HG03095 (cell line): ENCODE measurements at regions not wholly inside any gene's neighbourhood (a gene's known extent, or its start where the extent isn't known, plus 50 kb on each side); places are given as distances from the start of the nearest gene placed in this dataset.

Experiments
- ATAC-seq: cut with Tn5 transposase; IDR thresholded peaks from one replicate; pipeline ENCODE4 v1.9.1; 2021; ENCODE audit warnings: moderate library complexity; ENCODE audit not compliant: unreplicated experiment

GRCh38 chr14:58808828-58809227, 171.1 kb downstream of the DACT1 start:
- no peak for ATAC-seq

- ATAC-seq: no peak
Observed at GRCh38 chr14:58809520-58809919, 171.8 kb downstream of the DACT1 start.

- no peak for ATAC-seq
Observed at GRCh38 chr14:58812050-58812910, 174.5 kb downstream of the DACT1 start.

GRCh38 chr14:58813745-58814144, 176.0 kb downstream of the DACT1 start:
- no peak for ATAC-seq

GRCh38 chr14:58814466-58814865, 176.7 kb downstream of the DACT1 start:
- no peak for ATAC-seq

- no peak for ATAC-seq
Observed at GRCh38 chr14:58815161-58815701, 177.5 kb downstream of the DACT1 start.

DNA sequence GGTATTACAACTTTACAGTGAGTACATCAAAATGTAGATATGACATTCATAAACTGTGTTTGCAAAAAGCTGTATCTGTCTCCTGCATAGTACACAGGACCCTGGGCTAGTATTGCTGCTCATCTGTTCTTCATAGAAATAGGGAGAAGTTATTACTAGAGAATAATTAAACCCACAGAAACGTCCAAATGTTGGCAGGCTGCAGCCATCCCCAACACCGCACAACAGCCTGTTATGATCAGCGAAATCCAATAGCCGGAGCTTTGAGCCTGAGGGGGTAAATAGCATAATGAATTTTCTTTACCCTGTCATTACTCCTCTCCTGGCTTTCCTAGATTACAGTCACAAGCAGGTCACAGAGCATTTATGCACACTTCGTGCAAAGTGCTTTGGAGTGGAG, 178.0 kb downstream of the DACT1 start:
- no peak for ATAC-seq

- ATAC-seq: no peak
Observed at GRCh38 chr14:58816416-58817115, 178.8 kb downstream of the DACT1 start.

DNA sequence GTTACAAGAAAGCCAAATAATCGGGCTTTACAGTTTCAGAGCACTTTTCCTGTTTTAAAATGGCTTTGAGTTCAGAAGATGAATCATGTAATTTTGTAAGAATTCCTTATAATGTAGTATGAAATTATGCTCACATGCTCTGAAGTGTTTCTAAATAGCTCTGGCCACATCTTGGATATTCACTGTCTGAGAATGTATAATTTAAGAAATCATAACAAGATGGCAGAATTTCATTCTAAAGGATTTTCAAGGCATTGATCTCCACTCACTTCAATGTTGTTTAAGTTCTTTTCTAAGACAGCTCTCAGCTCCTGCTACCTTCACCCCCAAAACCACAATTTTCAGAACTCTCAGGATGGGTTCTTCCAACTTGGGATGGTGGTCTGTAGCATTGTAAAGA, 180.1 kb downstream of the DACT1 start:
- ATAC-seq: no peak

GRCh38 chr14:58820032-58820431, 182.3 kb downstream of the DACT1 start:
- no peak for ATAC-seq

GRCh38 chr14:58821421-58821820, 183.7 kb downstream of the DACT1 start:
- ATAC-seq: no peak

DNA sequence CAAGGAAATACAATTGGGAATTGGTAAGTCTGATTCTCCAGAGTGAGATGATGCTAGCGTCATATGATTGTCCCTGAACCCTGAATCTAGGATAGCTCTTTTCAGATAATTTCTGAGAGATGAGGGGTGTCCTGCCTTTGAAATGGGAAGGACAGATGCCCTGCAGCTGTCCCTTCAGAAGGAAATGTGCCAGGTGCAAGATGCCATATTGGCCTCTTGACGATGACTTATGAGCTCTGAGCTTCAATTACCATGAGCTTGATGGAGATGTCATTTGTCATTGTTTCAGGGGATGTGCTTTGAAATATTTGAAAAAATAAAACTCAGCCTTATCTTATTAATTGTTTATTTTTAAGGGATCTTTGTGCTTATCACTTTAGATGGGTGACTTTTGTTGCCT, 185.1 kb downstream of the DACT1 start:
- ATAC-seq: no peak

DNA sequence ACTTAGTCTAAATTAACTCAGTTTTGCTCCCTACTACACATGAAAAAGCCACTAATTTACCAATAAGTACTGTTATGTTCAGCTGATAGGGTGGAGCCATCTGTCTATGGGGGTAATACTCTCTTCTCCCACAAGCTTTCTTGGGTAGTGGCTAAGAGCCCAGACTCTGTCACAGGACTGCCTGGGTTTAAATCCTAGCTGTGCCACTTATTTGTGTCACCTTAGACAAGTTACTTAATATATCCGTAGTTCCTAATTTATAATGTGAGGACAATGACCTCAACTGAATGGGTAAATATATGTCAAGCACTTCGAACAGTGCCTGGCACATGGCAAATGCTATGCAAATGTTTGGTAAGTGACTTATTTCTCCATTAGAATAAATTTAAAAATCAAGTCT, 185.6 kb downstream of the DACT1 start:
- no peak for ATAC-seq

- no peak for ATAC-seq
Observed at GRCh38 chr14:58824106-58824505, 186.3 kb downstream of the DACT1 start.

GRCh38 chr14:58824796-58825195, 187.0 kb downstream of the DACT1 start:
- no peak for ATAC-seq

DNA sequence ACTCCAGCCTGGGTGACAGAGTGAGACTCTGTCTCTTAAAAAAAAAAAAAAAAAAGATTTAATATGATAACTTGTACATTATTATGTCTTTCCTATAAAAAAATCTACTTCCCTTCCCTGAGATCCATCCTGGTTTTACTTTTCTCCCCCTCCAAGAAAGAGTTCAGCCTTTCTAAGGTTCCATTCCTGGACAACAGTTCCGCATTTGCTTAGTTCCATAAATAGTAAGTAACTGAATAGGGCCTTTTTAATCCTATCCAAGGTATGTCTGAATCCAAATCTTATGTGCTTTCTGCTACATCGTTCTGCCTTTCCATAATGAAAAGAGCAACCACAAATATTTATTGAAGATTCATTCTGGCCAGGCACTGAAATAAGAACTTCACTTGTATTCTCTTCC, 187.8 kb downstream of the DACT1 start:
- ATAC-seq: no peak

DNA sequence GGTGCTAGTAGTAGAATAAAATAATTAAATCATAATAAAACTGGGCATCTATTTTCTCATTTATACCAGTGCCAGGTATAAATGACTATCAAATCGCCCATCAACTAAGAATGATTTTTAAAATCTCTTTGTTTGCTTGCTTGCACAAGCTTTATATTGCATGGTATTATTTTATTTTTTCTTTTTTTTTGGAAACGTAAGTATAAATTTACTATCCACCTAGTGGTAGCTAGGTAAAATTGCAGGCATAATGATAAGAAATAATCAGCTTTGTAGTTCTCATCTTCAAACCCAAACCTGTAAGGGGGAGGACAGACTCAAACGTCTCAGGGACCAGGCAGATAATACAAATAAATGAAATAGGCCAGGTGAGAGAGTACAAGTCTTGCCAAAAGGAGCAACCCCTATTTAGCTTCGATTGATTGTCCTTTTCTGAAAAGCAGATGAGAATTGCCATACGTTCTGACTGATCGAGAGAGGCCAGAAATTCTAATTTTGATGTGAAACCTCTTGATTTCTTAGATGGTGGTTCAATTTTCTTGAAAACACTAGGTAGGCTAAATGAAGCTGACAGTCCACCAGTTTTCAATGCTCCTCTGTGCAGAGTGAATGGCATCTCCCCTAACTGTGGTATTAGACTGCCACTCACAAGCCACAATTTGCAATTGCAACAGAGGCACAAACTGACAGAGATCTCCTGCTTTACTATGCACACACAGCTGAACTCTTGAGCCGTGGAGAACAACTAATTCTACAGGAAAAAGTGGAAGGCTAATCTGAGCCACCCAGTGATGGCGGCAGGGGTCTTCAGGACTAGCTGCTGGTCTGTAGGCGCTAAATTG, 189.3 kb downstream of the DACT1 start:
- ATAC-seq: no peak

DNA sequence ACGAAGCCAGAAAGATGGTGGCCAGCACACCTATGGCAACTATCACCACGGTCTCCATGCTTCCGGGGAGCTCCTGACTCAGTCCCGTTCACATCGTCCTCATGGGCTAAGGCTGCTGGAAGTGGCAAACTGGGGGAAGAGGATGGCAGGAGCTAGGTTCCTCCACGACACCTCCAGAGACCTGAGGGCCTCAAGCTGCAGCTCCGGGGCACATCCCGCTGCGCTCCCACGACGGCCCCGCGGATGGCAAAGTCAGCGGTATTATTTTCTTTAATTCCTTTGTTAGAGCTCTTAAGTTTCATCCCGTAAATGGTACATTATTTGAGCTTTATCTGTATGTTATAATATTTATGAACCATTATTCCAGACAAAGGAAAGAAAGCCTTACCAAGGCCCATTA, 190.5 kb downstream of the DACT1 start:
- no peak for ATAC-seq

- ATAC-seq: no peak
Observed at GRCh38 chr14:58829594-58829993, 191.8 kb downstream of the DACT1 start.

- no peak for ATAC-seq
Observed at GRCh38 chr14:58830121-58830520, 192.4 kb downstream of the DACT1 start.

- ATAC-seq: no peak
Observed at GRCh38 chr14:58832095-58832521, 194.3 kb downstream of the DACT1 start.
